OCI-LY7 (cell line): ENCODE measurements at regions not wholly inside any gene's neighbourhood (a gene's known extent, or its start where the extent isn't known, plus 50 kb on each side); places are given as distances from the start of the nearest gene placed in this dataset.
"Not testable (repeated sequence)": the region's sequence is repeated elsewhere in the genome, so short reads cannot be mapped to it uniquely, and the experiment has no call there.

Source experiments
- BruUV-seq: library from RNA; stranded (reverse); fragments of 400-500 nt; replicated peaks from 2 replicates; lab custom pipeline; 2021; lab: Mats Ljungman, UMichigan
- CTCF ChIA-PET: fragments of 300-600 bp; sonication (Branson Sonifier 250); formaldehyde crosslinking; loops from one replicate; lab custom pipeline; 2022; ENCODE audit warnings: antibody characterized with exemption; ENCODE audit not compliant: unreplicated experiment; lab: Charles Lee
- POLR2A ChIA-PET: fragments of 300-600 bp; sonication (Branson Sonifier 250); formaldehyde crosslinking; loops from one replicate; lab custom pipeline; 2022; ENCODE audit warnings: antibody characterized with exemption; lab: Charles Lee
- DNase-seq: peaks from one replicate; pipeline ENCODE4 v3.0.0-alpha.2; 2015; ENCODE audit warnings: low spot score
- H2AFZ ChIP-seq: fragments of 200-600 bp; sonication (generic), shearing (Covaris generic); 2 replicates; pipeline ENCODE4 v1.6.1; 2014; ENCODE audit warnings: mild to moderate bottlenecking, antibody characterized with exemption, low read length, moderate library complexity
- H3K27ac ChIP-seq: fragments of 200-600 bp; sonication (generic); 2 replicates; pipeline ENCODE4 v1.5.1; 2014; ENCODE audit warnings: mixed run types, low read depth, mild to moderate bottlenecking, moderate library complexity, low read length, inconsistent platforms; ENCODE audit not compliant: poor library complexity, severe bottlenecking
- H3K36me3 ChIP-seq: fragments of 200-600 bp; sonication (generic); 2 replicates; pipeline ENCODE4 v1.6.1; 2014; ENCODE audit warnings: mild to moderate bottlenecking, antibody characterized with exemption, low read length, moderate library complexity, mixed read lengths; ENCODE audit not compliant: insufficient read depth
- H3K4me1 ChIP-seq: fragments of 200-600 bp; sonication (generic); 2 replicates; pipeline ENCODE4 v1.5.1; 2014; ENCODE audit warnings: mild to moderate bottlenecking, low read length; ENCODE audit not compliant: insufficient read depth, poor library complexity, severe bottlenecking
- H3K4me2 ChIP-seq: fragments of 200-600 bp; sonication (generic); 2 replicates; pipeline ENCODE4 v1.6.1; 2014; ENCODE audit warnings: mild to moderate bottlenecking, low read length
- H3K4me3 ChIP-seq: fragments of 200-600 bp; sonication (generic); 2 replicates; pipeline ENCODE4 v1.5.1; 2014; ENCODE audit warnings: mild to moderate bottlenecking, low read depth, low read length; ENCODE audit not compliant: poor library complexity, severe bottlenecking
- H3K79me2 ChIP-seq: fragments of 200-600 bp; sonication (generic); 2 replicates; pipeline ENCODE4 v1.6.1; 2016; ENCODE audit warnings: low read depth, mild to moderate bottlenecking, low read length, moderate library complexity, mixed read lengths; ENCODE audit not compliant: insufficient read depth
- H3K9me2 ChIP-seq: fragments of 200-600 bp; sonication (generic); 2 replicates; pipeline ENCODE4 v1.6.1; 2016; ENCODE audit warnings: mild to moderate bottlenecking, low read length, mixed read lengths; ENCODE audit not compliant: insufficient read depth
- H3K9me3 ChIP-seq: fragments of 200-600 bp; sonication (generic); 2 replicates; pipeline ENCODE4 v1.6.1; 2014; ENCODE audit warnings: mild to moderate bottlenecking, mixed run types, low read length, mixed read lengths
- H4K20me1 ChIP-seq: fragments of 200-600 bp; sonication (generic); 2 replicates; pipeline ENCODE4 v1.6.1; 2014; ENCODE audit warnings: mild to moderate bottlenecking, antibody characterized with exemption, low read length, moderate library complexity, mixed read lengths; ENCODE audit not compliant: insufficient read depth
- CTCF ChIP-seq: fragments of 200-600 bp; sonication (generic); conservative IDR thresholded peaks from 2 replicates; pipeline ENCODE4 v1.5.1; 2014; ENCODE audit warnings: mild to moderate bottlenecking, antibody characterized with exemption, low read length, moderate library complexity, mixed read lengths
- EZH2phosphoT487 ChIP-seq: fragments of 200-600 bp; sonication (generic); IDR thresholded peaks from 2 replicates; pipeline ENCODE4 v1.6.1; 2018; ENCODE audit warnings: low read depth, borderline replicate concordance, mild to moderate bottlenecking, mixed run types, antibody characterized with exemption, low read length, moderate library complexity, mixed read lengths
- intact Hi-C: fragments of 100-400 bp; cut with micrococcal nuclease; formaldehyde crosslinking; loops from one replicate; pipeline ENCODE4 v1.10.0; 2022; ENCODE audit not compliant: unreplicated experiment

DNA sequence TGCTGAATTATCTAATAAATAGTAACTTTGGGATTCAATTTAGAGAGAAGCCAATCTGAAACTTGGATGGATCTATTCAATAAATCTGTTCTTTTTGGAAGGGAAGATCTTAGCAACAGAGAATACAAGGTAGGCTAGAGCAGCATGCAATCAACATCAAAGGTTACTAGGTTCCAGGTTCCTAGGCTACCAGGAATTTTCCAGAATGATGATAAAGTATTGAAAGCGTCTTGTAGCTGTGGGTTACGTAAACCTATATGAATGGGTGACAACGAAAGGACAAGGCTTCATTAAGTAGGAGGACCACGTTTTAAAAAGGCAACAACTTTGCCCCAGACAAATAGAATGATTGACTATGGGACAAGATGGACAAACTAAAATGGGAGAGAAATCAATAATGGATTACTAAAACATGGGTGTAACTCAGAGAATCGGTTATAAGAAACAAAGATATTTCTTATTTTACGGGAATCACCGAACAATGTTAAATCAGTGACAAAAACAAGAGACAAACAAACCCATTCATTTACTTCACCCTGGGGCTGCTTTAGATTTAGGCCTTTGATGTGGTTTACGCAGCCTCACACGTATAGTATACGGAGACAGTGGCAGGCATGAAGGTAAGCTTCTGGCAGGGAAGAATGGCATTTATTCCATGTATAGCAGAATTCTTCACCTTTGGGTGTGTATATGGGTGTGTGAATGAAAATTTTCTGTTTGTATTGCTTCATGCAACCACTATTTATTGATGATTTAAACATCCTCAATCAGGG lies 732.6 kb upstream of the PABPC4L start:
- BruUV-seq, result no TSS peak
- no peaks in the 10 kb centered on the region for H3K36me3 ChIP-seq
- H3K79me2 ChIP-seq, result no peaks in the 10 kb centered on the region
- no peaks in the 10 kb centered on the region for H3K4me1 ChIP-seq
- no peaks in the 10 kb centered on the region for H4K20me1 ChIP-seq
- POLR2A ChIA-PET, result no interaction called here
- no peak overlapping the region for H3K4me2 ChIP-seq
- intact Hi-C loops, result no loop called here
- H3K27ac ChIP-seq, result no peak overlapping the region
- no peaks in the 10 kb centered on the region for H3K9me3 ChIP-seq
- H3K9me2 ChIP-seq, result no peaks in the 10 kb centered on the region
- TF ChIP-seq EZH2phosphoT487 (no peak), CTCF (no peak)
- CTCF ChIA-PET, result no interaction called here
- DNase-seq, result no peak
- H2AFZ ChIP-seq, result no peak overlapping the region
- H3K4me3 ChIP-seq, result no peak overlapping the region

- no peaks in the 10 kb centered on the region for H3K9me3 ChIP-seq
- no peak overlapping the region for H3K4me3 ChIP-seq
- no peak for TF ChIP-seq EZH2phosphoT487
- no peak for TF ChIP-seq CTCF
- ChIA-PET POLR2A (no interaction called here), CTCF (no interaction called here)
- intact Hi-C loops, result no loop called here
- no peaks in the 10 kb centered on the region for H3K36me3 ChIP-seq
- no peak overlapping the region for H3K27ac ChIP-seq
- no peak overlapping the region for H2AFZ ChIP-seq
- DNase-seq, result no peak
- no peaks in the 10 kb centered on the region for H3K4me1 ChIP-seq
- H3K4me2 ChIP-seq, result no peak overlapping the region
- no peaks in the 10 kb centered on the region for H3K9me2 ChIP-seq
- no TSS peak for BruUV-seq
- no peaks in the 10 kb centered on the region for H4K20me1 ChIP-seq
- no peaks in the 10 kb centered on the region for H3K79me2 ChIP-seq
Measured at GRCh38 chr4:134915355-134915754, 713.8 kb upstream of the PABPC4L start.

- intact Hi-C loops, H3K4me1 ChIP-seq, H3K9me3 ChIP-seq, DNase-seq, H3K79me2 ChIP-seq, H3K4me3 ChIP-seq, H3K4me2 ChIP-seq, POLR2A ChIA-PET, H4K20me1 ChIP-seq, H3K27ac ChIP-seq, H3K9me2 ChIP-seq, H3K36me3 ChIP-seq, BruUV-seq, CTCF ChIA-PET, H2AFZ ChIP-seq: not testable (repeated sequence)
Measured at GRCh38 chr4:134914250-134914649, 712.7 kb upstream of the PABPC4L start.
